HG02981 (cell line): ENCODE measurements at regions not wholly inside any gene's neighbourhood (a gene's known extent, or its start where the extent isn't known, plus 50 kb on each side); places are given as distances from the start of the nearest gene placed in this dataset.

Experiments used
- ATAC-seq: cut with Tn5 transposase; IDR thresholded peaks from one replicate; pipeline ENCODE4 v1.9.1; 2021; ENCODE audit warnings: mild to moderate bottlenecking, moderate library complexity; ENCODE audit not compliant: unreplicated experiment

- no peak for ATAC-seq
Measured at GRCh38 chr18:54531402-54532065, 59.5 kb upstream of the DYNAP start.

GRCh38 chr18:54532222-54532621, 58.8 kb upstream of the DYNAP start:
- no peak for ATAC-seq

GRCh38 chr18:54532962-54533361, 58.1 kb upstream of the DYNAP start:
- no peak for ATAC-seq
